ENCODE measurements at regions not wholly inside any gene's neighbourhood (a gene's known extent, or its start where the extent isn't known, plus 50 kb on each side); places are given as distances from the start of the nearest gene placed in this dataset.

DNA sequence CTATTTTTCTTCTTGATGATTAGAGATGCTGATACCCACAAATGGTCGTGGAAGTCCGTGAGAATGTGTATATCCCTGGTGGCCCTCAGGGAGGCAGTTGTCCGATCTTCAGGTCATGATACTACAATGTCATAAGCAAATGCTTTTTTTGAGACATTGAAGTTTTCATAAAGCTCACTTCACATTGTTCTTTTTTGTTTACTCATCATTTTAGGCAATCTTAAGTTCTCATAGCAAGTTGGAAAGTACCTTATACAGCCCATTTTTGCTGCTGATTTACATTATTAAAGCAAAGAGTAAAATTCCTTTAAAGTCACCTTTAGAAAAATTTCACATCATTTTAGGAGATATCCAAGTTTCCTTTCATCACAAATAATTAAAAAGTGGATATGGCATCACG is 90.0 kb upstream of the CCDC196 start:
- TF ChIP-seq, protein P1, sequence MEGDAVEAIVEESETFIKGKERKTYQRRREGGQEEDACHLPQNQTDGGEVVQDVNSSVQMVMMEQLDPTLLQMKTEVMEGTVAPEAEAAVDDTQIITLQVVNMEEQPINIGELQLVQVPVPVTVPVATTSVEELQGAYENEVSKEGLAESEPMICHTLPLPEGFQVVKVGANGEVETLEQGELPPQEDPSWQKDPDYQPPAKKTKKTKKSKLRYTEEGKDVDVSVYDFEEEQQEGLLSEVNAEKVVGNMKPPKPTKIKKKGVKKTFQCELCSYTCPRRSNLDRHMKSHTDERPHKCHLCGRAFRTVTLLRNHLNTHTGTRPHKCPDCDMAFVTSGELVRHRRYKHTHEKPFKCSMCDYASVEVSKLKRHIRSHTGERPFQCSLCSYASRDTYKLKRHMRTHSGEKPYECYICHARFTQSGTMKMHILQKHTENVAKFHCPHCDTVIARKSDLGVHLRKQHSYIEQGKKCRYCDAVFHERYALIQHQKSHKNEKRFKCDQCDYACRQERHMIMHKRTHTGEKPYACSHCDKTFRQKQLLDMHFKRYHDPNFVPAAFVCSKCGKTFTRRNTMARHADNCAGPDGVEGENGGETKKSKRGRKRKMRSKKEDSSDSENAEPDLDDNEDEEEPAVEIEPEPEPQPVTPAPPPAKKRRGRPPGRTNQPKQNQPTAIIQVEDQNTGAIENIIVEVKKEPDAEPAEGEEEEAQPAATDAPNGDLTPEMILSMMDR (conservative IDR thresholded peaks at IDR 0.05; ENCODE audit: low read depth in 2 of 2): no peak
- TF ChIP-seq EZH2 (IDR thresholded peaks at IDR 0.05; ENCODE audit: low read depth, unreplicated experiment) (no peak), POLR2AphosphoS5 (IDR thresholded peaks at IDR 0.05; ENCODE audit: low read depth) (no peak), EZH2phosphoT487 (IDR thresholded peaks at IDR 0.05; ENCODE audit: unreplicated experiment) (no peak), ZNF331 (CRISPR knock-in tag; IDR thresholded peaks at IDR 0.05; ENCODE audit: low read depth) (no peak), CREB1 (CRISPR knock-in tag; IDR thresholded peaks at IDR 0.05; ENCODE audit: low read depth) (no peak), JUNB (IDR thresholded peaks at IDR 0.05; ENCODE audit: unreplicated experiment) (no peak), ZNF114 (CRISPR knock-in tag; IDR thresholded peaks at IDR 0.05) (no peak), NANOG (IDR thresholded peaks at IDR 0.05; ENCODE audit: borderline replicate concordance) (no peak)
- TF ChIP-seq, protein P2, sequence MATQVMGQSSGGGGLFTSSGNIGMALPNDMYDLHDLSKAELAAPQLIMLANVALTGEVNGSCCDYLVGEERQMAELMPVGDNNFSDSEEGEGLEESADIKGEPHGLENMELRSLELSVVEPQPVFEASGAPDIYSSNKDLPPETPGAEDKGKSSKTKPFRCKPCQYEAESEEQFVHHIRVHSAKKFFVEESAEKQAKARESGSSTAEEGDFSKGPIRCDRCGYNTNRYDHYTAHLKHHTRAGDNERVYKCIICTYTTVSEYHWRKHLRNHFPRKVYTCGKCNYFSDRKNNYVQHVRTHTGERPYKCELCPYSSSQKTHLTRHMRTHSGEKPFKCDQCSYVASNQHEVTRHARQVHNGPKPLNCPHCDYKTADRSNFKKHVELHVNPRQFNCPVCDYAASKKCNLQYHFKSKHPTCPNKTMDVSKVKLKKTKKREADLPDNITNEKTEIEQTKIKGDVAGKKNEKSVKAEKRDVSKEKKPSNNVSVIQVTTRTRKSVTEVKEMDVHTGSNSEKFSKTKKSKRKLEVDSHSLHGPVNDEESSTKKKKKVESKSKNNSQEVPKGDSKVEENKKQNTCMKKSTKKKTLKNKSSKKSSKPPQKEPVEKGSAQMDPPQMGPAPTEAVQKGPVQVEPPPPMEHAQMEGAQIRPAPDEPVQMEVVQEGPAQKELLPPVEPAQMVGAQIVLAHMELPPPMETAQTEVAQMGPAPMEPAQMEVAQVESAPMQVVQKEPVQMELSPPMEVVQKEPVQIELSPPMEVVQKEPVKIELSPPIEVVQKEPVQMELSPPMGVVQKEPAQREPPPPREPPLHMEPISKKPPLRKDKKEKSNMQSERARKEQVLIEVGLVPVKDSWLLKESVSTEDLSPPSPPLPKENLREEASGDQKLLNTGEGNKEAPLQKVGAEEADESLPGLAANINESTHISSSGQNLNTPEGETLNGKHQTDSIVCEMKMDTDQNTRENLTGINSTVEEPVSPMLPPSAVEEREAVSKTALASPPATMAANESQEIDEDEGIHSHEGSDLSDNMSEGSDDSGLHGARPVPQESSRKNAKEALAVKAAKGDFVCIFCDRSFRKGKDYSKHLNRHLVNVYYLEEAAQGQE (IDR thresholded peaks at IDR 0.05; ENCODE audit: unreplicated experiment): no peak
- TF ChIP-seq, protein P3, sequence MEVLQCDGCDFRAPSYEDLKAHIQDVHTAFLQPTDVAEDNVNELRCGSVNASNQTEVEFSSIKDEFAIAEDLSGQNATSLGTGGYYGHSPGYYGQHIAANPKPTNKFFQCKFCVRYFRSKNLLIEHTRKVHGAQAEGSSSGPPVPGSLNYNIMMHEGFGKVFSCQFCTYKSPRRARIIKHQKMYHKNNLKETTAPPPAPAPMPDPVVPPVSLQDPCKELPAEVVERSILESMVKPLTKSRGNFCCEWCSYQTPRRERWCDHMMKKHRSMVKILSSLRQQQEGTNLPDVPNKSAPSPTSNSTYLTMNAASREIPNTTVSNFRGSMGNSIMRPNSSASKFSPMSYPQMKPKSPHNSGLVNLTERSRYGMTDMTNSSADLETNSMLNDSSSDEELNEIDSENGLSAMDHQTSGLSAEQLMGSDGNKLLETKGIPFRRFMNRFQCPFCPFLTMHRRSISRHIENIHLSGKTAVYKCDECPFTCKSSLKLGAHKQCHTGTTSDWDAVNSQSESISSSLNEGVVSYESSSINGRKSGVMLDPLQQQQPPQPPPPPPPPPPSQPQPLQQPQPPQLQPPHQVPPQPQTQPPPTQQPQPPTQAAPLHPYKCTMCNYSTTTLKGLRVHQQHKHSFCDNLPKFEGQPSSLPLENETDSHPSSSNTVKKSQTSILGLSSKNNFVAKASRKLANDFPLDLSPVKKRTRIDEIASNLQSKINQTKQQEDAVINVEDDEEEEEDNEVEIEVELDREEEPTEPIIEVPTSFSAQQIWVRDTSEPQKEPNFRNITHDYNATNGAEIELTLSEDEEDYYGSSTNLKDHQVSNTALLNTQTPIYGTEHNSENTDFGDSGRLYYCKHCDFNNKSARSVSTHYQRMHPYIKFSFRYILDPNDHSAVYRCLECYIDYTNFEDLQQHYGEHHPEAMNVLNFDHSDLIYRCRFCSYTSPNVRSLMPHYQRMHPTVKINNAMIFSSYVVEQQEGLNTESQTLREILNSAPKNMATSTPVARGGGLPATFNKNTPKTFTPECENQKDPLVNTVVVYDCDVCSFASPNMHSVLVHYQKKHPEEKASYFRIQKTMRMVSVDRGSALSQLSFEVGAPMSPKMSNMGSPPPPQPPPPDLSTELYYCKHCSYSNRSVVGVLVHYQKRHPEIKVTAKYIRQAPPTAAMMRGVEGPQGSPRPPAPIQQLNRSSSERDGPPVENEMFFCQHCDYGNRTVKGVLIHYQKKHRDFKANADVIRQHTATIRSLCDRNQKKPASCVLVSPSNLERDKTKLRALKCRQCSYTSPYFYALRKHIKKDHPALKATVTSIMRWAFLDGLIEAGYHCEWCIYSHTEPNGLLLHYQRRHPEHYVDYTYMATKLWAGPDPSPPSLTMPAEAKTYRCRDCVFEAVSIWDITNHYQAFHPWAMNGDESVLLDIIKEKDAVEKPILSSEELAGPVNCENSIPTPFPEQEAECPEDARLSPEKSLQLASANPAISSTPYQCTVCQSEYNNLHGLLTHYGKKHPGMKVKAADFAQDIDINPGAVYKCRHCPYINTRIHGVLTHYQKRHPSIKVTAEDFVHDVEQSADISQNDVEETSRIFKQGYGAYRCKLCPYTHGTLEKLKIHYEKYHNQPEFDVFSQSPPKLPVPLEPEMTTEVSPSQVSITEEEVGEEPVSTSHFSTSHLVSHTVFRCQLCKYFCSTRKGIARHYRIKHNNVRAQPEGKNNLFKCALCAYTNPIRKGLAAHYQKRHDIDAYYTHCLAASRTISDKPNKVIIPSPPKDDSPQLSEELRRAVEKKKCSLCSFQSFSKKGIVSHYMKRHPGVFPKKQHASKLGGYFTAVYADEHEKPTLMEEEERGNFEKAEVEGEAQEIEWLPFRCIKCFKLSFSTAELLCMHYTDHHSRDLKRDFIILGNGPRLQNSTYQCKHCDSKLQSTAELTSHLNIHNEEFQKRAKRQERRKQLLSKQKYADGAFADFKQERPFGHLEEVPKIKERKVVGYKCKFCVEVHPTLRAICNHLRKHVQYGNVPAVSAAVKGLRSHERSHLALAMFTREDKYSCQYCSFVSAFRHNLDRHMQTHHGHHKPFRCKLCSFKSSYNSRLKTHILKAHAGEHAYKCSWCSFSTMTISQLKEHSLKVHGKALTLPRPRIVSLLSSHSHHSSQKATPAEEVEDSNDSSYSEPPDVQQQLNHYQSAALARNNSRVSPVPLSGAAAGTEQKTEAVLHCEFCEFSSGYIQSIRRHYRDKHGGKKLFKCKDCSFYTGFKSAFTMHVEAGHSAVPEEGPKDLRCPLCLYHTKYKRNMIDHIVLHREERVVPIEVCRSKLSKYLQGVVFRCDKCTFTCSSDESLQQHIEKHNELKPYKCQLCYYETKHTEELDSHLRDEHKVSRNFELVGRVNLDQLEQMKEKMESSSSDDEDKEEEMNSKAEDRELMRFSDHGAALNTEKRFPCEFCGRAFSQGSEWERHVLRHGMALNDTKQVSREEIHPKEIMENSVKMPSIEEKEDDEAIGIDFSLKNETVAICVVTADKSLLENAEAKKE (CRISPR knock-in tag; IDR thresholded peaks at IDR 0.05): no peak
- TF ChIP-seq, protein P4, sequence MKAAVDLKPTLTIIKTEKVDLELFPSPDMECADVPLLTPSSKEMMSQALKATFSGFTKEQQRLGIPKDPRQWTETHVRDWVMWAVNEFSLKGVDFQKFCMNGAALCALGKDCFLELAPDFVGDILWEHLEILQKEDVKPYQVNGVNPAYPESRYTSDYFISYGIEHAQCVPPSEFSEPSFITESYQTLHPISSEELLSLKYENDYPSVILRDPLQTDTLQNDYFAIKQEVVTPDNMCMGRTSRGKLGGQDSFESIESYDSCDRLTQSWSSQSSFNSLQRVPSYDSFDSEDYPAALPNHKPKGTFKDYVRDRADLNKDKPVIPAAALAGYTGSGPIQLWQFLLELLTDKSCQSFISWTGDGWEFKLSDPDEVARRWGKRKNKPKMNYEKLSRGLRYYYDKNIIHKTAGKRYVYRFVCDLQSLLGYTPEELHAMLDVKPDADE (IDR thresholded peaks at IDR 0.05): no peak
